ENCODE measurements at regions not wholly inside any gene's neighbourhood (a gene's known extent, or its start where the extent isn't known, plus 50 kb on each side); places are given as distances from the start of the nearest gene placed in this dataset.

DNA sequence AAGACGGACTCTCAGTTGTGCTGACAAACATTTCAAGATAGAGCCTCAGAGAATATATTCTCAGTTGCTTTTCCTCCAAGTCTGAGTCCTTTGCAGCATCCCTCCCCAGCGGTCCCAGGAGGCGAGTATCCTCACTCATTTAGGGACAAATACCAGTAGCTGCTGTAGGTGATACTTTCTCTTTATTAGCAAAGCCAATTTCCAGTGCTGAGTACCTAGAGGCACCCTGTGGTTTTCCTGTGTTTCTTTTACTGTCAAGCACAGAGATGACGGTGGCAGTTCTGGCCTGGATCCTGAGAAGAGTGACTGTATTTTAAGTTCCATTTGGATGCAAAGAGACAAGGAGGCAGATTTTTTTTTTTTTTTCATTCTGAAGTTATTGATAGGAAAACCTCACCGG, 1058.4 kb downstream of the SORCS3 start:
- DNase-seq (ENCODE audit: low spot score) = no peak
- H3K79me2 ChIP-seq (ENCODE audit: insufficient read depth, low read depth, low read length) = no peaks in the 10 kb centered on the region
- no peak overlapping the region for H3K27ac ChIP-seq (ENCODE audit: low read depth, low read length, poor library complexity, severe bottlenecking)
- TF ChIP-seq EZH2phosphoT487 (IDR thresholded peaks at IDR 0.05; ENCODE audit: borderline replicate concordance, low read depth, low read length) = no peak
- TF ChIP-seq, protein P1, sequence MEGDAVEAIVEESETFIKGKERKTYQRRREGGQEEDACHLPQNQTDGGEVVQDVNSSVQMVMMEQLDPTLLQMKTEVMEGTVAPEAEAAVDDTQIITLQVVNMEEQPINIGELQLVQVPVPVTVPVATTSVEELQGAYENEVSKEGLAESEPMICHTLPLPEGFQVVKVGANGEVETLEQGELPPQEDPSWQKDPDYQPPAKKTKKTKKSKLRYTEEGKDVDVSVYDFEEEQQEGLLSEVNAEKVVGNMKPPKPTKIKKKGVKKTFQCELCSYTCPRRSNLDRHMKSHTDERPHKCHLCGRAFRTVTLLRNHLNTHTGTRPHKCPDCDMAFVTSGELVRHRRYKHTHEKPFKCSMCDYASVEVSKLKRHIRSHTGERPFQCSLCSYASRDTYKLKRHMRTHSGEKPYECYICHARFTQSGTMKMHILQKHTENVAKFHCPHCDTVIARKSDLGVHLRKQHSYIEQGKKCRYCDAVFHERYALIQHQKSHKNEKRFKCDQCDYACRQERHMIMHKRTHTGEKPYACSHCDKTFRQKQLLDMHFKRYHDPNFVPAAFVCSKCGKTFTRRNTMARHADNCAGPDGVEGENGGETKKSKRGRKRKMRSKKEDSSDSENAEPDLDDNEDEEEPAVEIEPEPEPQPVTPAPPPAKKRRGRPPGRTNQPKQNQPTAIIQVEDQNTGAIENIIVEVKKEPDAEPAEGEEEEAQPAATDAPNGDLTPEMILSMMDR (conservative IDR thresholded peaks at IDR 0.05; ENCODE audit: low read length) = no peak
- ChIA-PET POLR2A (interaction anchor here (0.6 kb wide), 1 partner anchor 184 kb away, joined by 3 read pairs; no protein-coding TSS in a partner anchor), CTCF (ENCODE audit: unreplicated experiment) (no interaction called here)
- H3K9me3 ChIP-seq (ENCODE audit: low read length) = no peaks in the 10 kb centered on the region
- intact Hi-C loops (cut with micrococcal nuclease; ENCODE audit: unreplicated experiment) = no loop called here
- no peaks in the 10 kb centered on the region for H3K4me1 ChIP-seq (ENCODE audit: insufficient read depth, low read length, poor library complexity, severe bottlenecking)
- no peak overlapping the region for H2AFZ ChIP-seq (ENCODE audit: low read length)
- no peaks in the 10 kb centered on the region for H3K36me3 ChIP-seq (ENCODE audit: insufficient read depth, low read length)
- no peaks in the 10 kb centered on the region for H4K20me1 ChIP-seq (ENCODE audit: insufficient read depth, low read length)
- no peak overlapping the region for H3K4me3 ChIP-seq (ENCODE audit: low read depth, low read length, poor library complexity, severe bottlenecking)
- no peak overlapping the region for H3K4me2 ChIP-seq (ENCODE audit: low read length)
- no peaks in the 10 kb centered on the region for H3K9me2 ChIP-seq (ENCODE audit: insufficient read depth, low read length)
- no TSS peak for BruUV-seq (replicated peaks)

DNA sequence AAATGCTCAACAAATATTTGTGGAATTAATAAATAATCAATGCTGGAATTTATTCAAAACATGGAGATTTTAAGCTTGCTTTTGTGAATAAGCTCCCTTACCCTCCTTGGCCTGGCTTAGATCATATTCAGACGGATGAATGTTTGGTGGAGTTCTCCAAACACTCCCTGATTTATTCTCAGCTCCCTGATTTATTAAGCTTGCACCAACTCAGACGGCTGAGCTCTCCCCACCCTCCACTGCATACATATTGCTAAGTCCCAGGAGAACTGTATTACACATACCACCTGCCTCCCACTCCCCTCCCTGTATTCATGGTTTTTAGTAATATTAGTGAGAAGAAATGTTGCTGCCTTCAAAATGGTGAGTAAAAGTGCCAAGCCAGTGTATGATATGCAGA, 1057.5 kb downstream of the SORCS3 start:
- no peak overlapping the region for H2AFZ ChIP-seq (ENCODE audit: low read length)
- BruUV-seq (replicated peaks) = no TSS peak
- no peak overlapping the region for H3K4me2 ChIP-seq (ENCODE audit: low read length)

DNA sequence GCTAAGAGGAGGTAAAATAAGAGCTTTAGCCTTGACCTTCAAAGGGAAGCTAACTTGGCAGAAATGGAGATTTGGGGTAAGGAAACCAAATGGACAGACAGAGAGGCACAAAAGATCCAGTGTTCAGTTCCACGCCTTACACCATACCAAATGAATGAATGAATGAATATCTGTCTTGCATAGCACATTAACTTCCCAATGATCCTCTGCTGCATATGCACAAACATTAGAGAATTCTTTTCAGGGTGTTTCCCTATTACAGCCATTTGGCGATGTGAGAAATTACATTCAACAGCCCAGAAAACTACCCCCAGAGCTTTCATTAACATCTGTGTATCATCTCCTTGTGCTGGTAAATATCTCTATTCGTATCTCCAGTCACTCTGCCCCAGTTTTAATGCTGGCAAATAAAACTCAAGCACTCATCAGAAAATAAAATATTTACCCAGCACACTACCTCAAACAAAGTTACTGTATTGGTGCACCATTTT, 1056.2 kb downstream of the SORCS3 start:
- CTCF ChIA-PET (ENCODE audit: unreplicated experiment) = no interaction called here

More for the DNA sequence above, 1057.5 kb downstream of the SORCS3 start:
- TF ChIP-seq, protein P1 (conservative IDR thresholded peaks at IDR 0.05; ENCODE audit: low read length) = no peak
- TF ChIP-seq EZH2phosphoT487 (IDR thresholded peaks at IDR 0.05; ENCODE audit: borderline replicate concordance, low read depth, low read length) = no peak
- ChIA-PET POLR2A (interaction anchor here (0.7 kb wide), 1 partner anchor 1919 kb away, joined by 3 read pairs; no protein-coding TSS in a partner anchor), CTCF (ENCODE audit: unreplicated experiment) (no interaction called here)
- Histone ChIP-seq H3K9me3 (ENCODE audit: low read length) (no peaks in the 10 kb centered on the region), H3K27ac (ENCODE audit: low read depth, low read length, poor library complexity, severe bottlenecking) (no peak overlapping the region), H3K4me1 (ENCODE audit: insufficient read depth, low read length, poor library complexity, severe bottlenecking) (no peaks in the 10 kb centered on the region), H3K79me2 (ENCODE audit: insufficient read depth, low read depth, low read length) (no peaks in the 10 kb centered on the region), H3K36me3 (ENCODE audit: insufficient read depth, low read length) (no peaks in the 10 kb centered on the region), H3K9me2 (ENCODE audit: insufficient read depth, low read length) (no peaks in the 10 kb centered on the region), H3K4me3 (ENCODE audit: low read depth, low read length, poor library complexity, severe bottlenecking) (no peak overlapping the region), H4K20me1 (ENCODE audit: insufficient read depth, low read length) (no peaks in the 10 kb centered on the region)
- intact Hi-C loops (cut with micrococcal nuclease; ENCODE audit: unreplicated experiment) = no loop called here
- DNase-seq (ENCODE audit: low spot score) = no peak

More for the DNA sequence above, 1056.2 kb downstream of the SORCS3 start:
- H2AFZ ChIP-seq (ENCODE audit: low read length) = no peak overlapping the region
- TF ChIP-seq EZH2phosphoT487 (IDR thresholded peaks at IDR 0.05; ENCODE audit: borderline replicate concordance, low read depth, low read length) = no peak
- TF ChIP-seq, protein P1 (conservative IDR thresholded peaks at IDR 0.05; ENCODE audit: low read length) = no peak
- no peak overlapping the region for H3K27ac ChIP-seq (ENCODE audit: low read depth, low read length, poor library complexity, severe bottlenecking)
- H3K4me1 ChIP-seq (ENCODE audit: insufficient read depth, low read length, poor library complexity, severe bottlenecking) = no peaks in the 10 kb centered on the region
- no peaks in the 10 kb centered on the region for H3K9me2 ChIP-seq (ENCODE audit: insufficient read depth, low read length)
- H3K36me3 ChIP-seq (ENCODE audit: insufficient read depth, low read length) = no peaks in the 10 kb centered on the region
- intact Hi-C loops (cut with micrococcal nuclease; ENCODE audit: unreplicated experiment) = no loop called here
- BruUV-seq (replicated peaks) = no TSS peak
- no peaks in the 10 kb centered on the region for H3K9me3 ChIP-seq (ENCODE audit: low read length)
- H3K79me2 ChIP-seq (ENCODE audit: insufficient read depth, low read depth, low read length) = no peaks in the 10 kb centered on the region
- no peak for DNase-seq (ENCODE audit: low spot score)
- POLR2A ChIA-PET = no interaction called here
- H3K4me3 ChIP-seq (ENCODE audit: low read depth, low read length, poor library complexity, severe bottlenecking) = no peak overlapping the region
- no peaks in the 10 kb centered on the region for H4K20me1 ChIP-seq (ENCODE audit: insufficient read depth, low read length)
- no peak overlapping the region for H3K4me2 ChIP-seq (ENCODE audit: low read length)
